ENCODE measurements at regions not wholly inside any gene's neighbourhood (a gene's known extent, or its start where the extent isn't known, plus 50 kb on each side); places are given as distances from the start of the nearest gene placed in this dataset.

- 15% methylated on average over 2 of the region's 2 CpGs for WGBS (ENCODE audit: low lambda C conversion rate)
- H3K27ac ChIP-seq (ENCODE audit: low read depth in 2 of 2, low read length in 1 of 2), result no peak overlapping the region
These were observed 50.2 kb upstream of the ATXN1 start for GRCh38 chr6:16811277-16811979.

More at GRCh38 chr6:16811277-16811979, 50.2 kb upstream of the ATXN1 start:
- no peak for DNase-seq
- TF ChIP-seq TAF1 (IDR thresholded peaks at IDR 0.05; ENCODE audit: borderline replicate concordance, low read depth, low read length), result no peak
- H3K9ac ChIP-seq, result no peak overlapping the region
- H3K4me2 ChIP-seq, result no peak overlapping the region
- CTCF ChIA-PET, result no interaction called here
- H3K9me3 ChIP-seq, result peaks cover 28% of the 10 kb centered on the region; the same call in 1 of the 2 replicates
- H3K27me3 ChIP-seq (ENCODE audit: insufficient read depth), result no peaks in the 10 kb centered on the region
- no peaks in the 10 kb centered on the region for H3K9me2 ChIP-seq
- no peaks in the 10 kb centered on the region for H3K79me2 ChIP-seq (ENCODE audit: insufficient read depth)
- H3K36me3 ChIP-seq (replicated peaks in 1 of 2; ENCODE audit: control insufficient read depth in 1 of 2, insufficient read depth in 2 of 2, low read length in 1 of 2), result no peaks in the 10 kb centered on the region
- H3K4me1 ChIP-seq (ENCODE audit: control insufficient read depth in 1 of 2, insufficient read depth in 2 of 2, low read depth in 1 of 2, low read length in 1 of 2), result no peaks in the 10 kb centered on the region
- H3F3A ChIP-seq (replicated peaks; ENCODE audit: insufficient read depth), result no peaks in the 10 kb centered on the region
- no peaks in the 10 kb centered on the region for H4K20me1 ChIP-seq (ENCODE audit: insufficient read depth)
- no peak overlapping the region for H2AFZ ChIP-seq (ENCODE audit: low read depth)
- H3K4me3 ChIP-seq (ENCODE audit: low read depth in 2 of 2, low read length in 1 of 2), result no peak overlapping the region
- POLR2A ChIA-PET, result no interaction called here
